Liver (tissue), 8 donors: ENCODE measurements at regions not wholly inside any gene's neighbourhood (a gene's known extent, or its start where the extent isn't known, plus 50 kb on each side); places are given as distances from the start of the nearest gene placed in this dataset.

Experiments used
- DNase-seq: peaks from one replicate; pipeline ENCODE4 v3.0.0-alpha.2; 2017; ENCODE audit warnings: low spot score
- H3K27ac ChIP-seq, 2 donors: one replicate each; pipeline ENCODE4 v1.7.0; 2013; ENCODE audit warnings: inconsistent platforms in 2 of 2, low read length in 2 of 2, control low read depth in 1 of 2, low read depth in 1 of 2, mild to moderate bottlenecking in 1 of 2
- H3K27me3 ChIP-seq, 4 donors: one replicate each; pipeline versions ENCODE4 v1.6.1 to v1.7.0; 2013; ENCODE audit warnings: low read length in 3 of 4, inconsistent platforms in 1 of 4, mild to moderate bottlenecking in 1 of 4, moderate library complexity in 1 of 4; ENCODE audit not compliant: control insufficient read depth in 4 of 4, insufficient read depth in 4 of 4
- H3K36me3 ChIP-seq, 4 donors: one replicate each; pipeline versions ENCODE4 v1.6.1 to v1.7.0; 2013; ENCODE audit warnings: low read length in 3 of 4, mild to moderate bottlenecking in 3 of 4, low read depth in 1 of 4, moderate library complexity in 1 of 4; ENCODE audit not compliant: control insufficient read depth in 4 of 4, insufficient read depth in 3 of 4
- H3K4me1 ChIP-seq, 4 donors: one replicate each; pipeline versions ENCODE4 v1.6.1 to v1.7.0; 2013; ENCODE audit warnings: low read length in 3 of 4, mild to moderate bottlenecking in 3 of 4, moderate library complexity in 1 of 4; ENCODE audit not compliant: control insufficient read depth in 4 of 4, insufficient read depth in 4 of 4
- H3K4me3 ChIP-seq, 3 donors: one replicate each; pipeline versions ENCODE4 v1.6.1 to v1.7.0; 2013; ENCODE audit warnings: low read length in 3 of 3, control low read depth in 1 of 3, low read depth in 1 of 3, mild to moderate bottlenecking in 1 of 3
- H3K9ac ChIP-seq, 2 donors: one replicate each; pipeline ENCODE4 v1.7.0; 2013; ENCODE audit warnings: low read length in 2 of 2, mild to moderate bottlenecking in 2 of 2, moderate library complexity in 2 of 2, control low read depth in 1 of 2, low read depth in 1 of 2
- H3K9me3 ChIP-seq, 4 donors: one replicate each; pipeline versions ENCODE4 v1.6.1 to v1.7.0; 2013; ENCODE audit warnings: low read length in 3 of 4; ENCODE audit not compliant: control insufficient read depth in 4 of 4
- CTCF ChIP-seq: fragments of 150-350 bp; IDR thresholded peaks from 2 replicates; pipeline ENCODE4 v1.5.1; 2017; ENCODE audit warnings: improper control_type of control experiment, low read depth, low read length; ENCODE audit not compliant: missing input control
- FOXA1 ChIP-seq: IDR thresholded peaks from 2 replicates; pipeline ENCODE4 v1.6.1; 2016; ENCODE audit warnings: antibody characterized with exemption
- FOXA2 ChIP-seq: IDR thresholded peaks from 2 replicates; pipeline ENCODE4 v1.6.1; 2016; ENCODE audit warnings: antibody characterized with exemption
- HNF4A ChIP-seq, 2 donors: conservative IDR thresholded peaks; 2 replicates each; pipeline ENCODE4 v1.6.1; 2016; ENCODE audit warnings: antibody characterized with exemption in 2 of 2, mild to moderate bottlenecking in 2 of 2
- JUND ChIP-seq, 2 donors: IDR thresholded peaks; 2 replicates each; pipeline ENCODE4 v1.6.1; 2016; ENCODE audit warnings: antibody characterized with exemption in 2 of 2
- MAX ChIP-seq: IDR thresholded peaks from 2 replicates; pipeline ENCODE4 v1.6.1; 2016; ENCODE audit warnings: antibody characterized with exemption
- NR2F2 ChIP-seq: IDR thresholded peaks from 2 replicates; pipeline ENCODE4 v1.6.1; 2016; ENCODE audit warnings: antibody characterized with exemption
- RAD21 ChIP-seq, 2 donors: IDR thresholded peaks; 2 replicates each; pipeline ENCODE4 v1.6.1; 2016; ENCODE audit warnings: antibody characterized with exemption in 2 of 2, mild to moderate bottlenecking in 2 of 2
- TAF1 ChIP-seq: conservative IDR thresholded peaks from 2 replicates; pipeline ENCODE4 v1.6.1; 2016; ENCODE audit warnings: antibody characterized with exemption, mild to moderate bottlenecking
- YY1 ChIP-seq: IDR thresholded peaks from 2 replicates; pipeline ENCODE4 v1.6.1; 2016; ENCODE audit warnings: antibody characterized with exemption, mild to moderate bottlenecking
- ZBTB33 ChIP-seq: IDR thresholded peaks from 2 replicates; pipeline ENCODE4 v1.6.1; 2016; ENCODE audit warnings: antibody characterized with exemption
- WGBS: extraction: QIAGEN DNeasy Blood & Tissue Kit; methylation state at CpG from one replicate; pipeline ENCODE4 v1.1.7; 2013; 5-methylcytosine and 5-hydroxymethylcytosine counted together
- TF ChIP-seq, protein P1 (sequence below): IDR thresholded peaks from 2 replicates; pipeline ENCODE4 v1.6.1; 2016; ENCODE audit warnings: antibody characterized with exemption, mild to moderate bottlenecking
- TF ChIP-seq, protein P2 (sequence below): IDR thresholded peaks from 2 replicates; pipeline ENCODE4 v1.6.1; 2016; ENCODE audit warnings: antibody characterized with exemption
- donor health status: healthy.
- donor health status: healthy.
- donor health status: healthy.
- donor health status: healthy.
- donor health status: healthy.

DNA sequence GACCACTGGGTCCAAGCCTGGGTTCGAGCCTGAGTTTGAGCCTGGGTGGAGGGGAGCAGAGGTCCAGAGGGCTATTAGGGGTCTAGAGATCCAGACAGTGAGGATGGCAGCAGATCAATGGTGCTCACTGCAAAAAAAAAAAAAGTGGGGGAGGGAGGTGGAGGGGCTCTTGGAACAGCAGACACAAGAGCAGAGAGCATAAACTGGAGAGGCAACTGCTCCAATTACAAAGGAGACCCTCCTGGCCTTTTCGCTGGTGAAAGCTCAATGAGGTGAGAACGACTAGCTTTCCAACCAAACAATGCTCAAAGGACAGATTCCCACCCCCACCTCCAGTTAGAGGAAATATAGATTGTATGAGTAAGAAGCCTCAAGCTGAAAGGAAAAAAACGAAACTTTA lies 124.2 kb upstream of the TSPAN8 start:
- H3K9ac ChIP-seq: no peak overlapping the region
- TF ChIP-seq, protein P1, sequence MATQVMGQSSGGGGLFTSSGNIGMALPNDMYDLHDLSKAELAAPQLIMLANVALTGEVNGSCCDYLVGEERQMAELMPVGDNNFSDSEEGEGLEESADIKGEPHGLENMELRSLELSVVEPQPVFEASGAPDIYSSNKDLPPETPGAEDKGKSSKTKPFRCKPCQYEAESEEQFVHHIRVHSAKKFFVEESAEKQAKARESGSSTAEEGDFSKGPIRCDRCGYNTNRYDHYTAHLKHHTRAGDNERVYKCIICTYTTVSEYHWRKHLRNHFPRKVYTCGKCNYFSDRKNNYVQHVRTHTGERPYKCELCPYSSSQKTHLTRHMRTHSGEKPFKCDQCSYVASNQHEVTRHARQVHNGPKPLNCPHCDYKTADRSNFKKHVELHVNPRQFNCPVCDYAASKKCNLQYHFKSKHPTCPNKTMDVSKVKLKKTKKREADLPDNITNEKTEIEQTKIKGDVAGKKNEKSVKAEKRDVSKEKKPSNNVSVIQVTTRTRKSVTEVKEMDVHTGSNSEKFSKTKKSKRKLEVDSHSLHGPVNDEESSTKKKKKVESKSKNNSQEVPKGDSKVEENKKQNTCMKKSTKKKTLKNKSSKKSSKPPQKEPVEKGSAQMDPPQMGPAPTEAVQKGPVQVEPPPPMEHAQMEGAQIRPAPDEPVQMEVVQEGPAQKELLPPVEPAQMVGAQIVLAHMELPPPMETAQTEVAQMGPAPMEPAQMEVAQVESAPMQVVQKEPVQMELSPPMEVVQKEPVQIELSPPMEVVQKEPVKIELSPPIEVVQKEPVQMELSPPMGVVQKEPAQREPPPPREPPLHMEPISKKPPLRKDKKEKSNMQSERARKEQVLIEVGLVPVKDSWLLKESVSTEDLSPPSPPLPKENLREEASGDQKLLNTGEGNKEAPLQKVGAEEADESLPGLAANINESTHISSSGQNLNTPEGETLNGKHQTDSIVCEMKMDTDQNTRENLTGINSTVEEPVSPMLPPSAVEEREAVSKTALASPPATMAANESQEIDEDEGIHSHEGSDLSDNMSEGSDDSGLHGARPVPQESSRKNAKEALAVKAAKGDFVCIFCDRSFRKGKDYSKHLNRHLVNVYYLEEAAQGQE: no peak
- no peak for TF ChIP-seq TAF1
- TF ChIP-seq ZBTB33: no peak
- TF ChIP-seq, protein P2, sequence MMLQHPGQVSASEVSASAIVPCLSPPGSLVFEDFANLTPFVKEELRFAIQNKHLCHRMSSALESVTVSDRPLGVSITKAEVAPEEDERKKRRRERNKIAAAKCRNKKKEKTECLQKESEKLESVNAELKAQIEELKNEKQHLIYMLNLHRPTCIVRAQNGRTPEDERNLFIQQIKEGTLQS: no peak
- no peaks in the 10 kb centered on the region for H3K9me3 ChIP-seq
- no peak overlapping the region for H3K27ac ChIP-seq
- H3K27me3 ChIP-seq: no peaks in the 10 kb centered on the region
- WGBS: 62% methylated on average over 4 of the region's 4 CpGs
- H3K36me3 ChIP-seq: no peaks in the 10 kb centered on the region
- DNase-seq: no peak
- H3K4me3 ChIP-seq: no peak overlapping the region
- no peaks in the 10 kb centered on the region for H3K4me1 ChIP-seq

DNA sequence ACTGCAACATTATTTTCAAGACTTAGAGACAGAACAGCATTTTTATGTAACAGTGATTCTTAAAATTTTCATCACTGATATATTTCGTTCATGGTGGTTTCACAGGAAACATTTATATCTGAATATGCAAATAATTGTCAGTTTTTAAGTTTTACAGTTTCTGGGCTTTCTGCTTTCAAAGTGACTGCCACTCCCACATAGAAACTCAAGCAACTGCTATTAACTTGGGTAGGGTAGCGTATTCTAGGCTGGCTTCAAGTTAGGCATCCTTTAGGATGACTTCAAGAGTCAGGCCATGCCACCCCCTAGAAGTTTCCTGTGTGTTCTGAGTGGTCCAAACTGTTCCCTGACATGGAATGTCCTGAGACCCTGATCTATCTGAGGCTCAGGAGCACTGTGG lies 123.6 kb upstream of the TSPAN8 start:
- Histone ChIP-seq H3K36me3 (no peaks in the 10 kb centered on the region), H3K9ac (no peak overlapping the region), H3K27me3 (no peaks in the 10 kb centered on the region), H3K9me3 (no peaks in the 10 kb centered on the region), H3K4me3 (no peak overlapping the region), H3K4me1 (no peaks in the 10 kb centered on the region), H3K27ac (no peak overlapping the region)
- no peak for DNase-seq
- TF ChIP-seq FOXA1 (no peak), YY1 (no peak), RAD21 (IDR thresholded peaks at IDR 0.05) (no peak), JUND (IDR thresholded peaks at IDR 0.05) (no peak), MAX (no peak), HNF4A (conservative IDR thresholded peaks at IDR 0.05) (no peak), TAF1 (no peak), NR2F2 (no peak), FOXA2 (no peak), CTCF (no peak), ZBTB33 (no peak)
- TF ChIP-seq, protein P1: no peak
- WGBS: 88% methylated on average over 2 of the region's 2 CpGs
